Type B pancreatic cell (in vitro differentiated cells): ENCODE measurements at regions not wholly inside any gene's neighbourhood (a gene's known extent, or its start where the extent isn't known, plus 50 kb on each side); places are given as distances from the start of the nearest gene placed in this dataset.

Source experiments
- DNase-seq: peaks from one replicate; pipeline ENCODE4 v3.0.0; 2021; ENCODE audit warnings: mixed read lengths; ENCODE audit not compliant: unreplicated experiment; ENCODE audit errors: extremely low spot score
- H3K27ac Mint-ChIP-seq: 2 replicates; pipeline ENCODE4 v1.8.0; 2021; ENCODE audit warnings: mild to moderate bottlenecking, mixed read lengths
- H3K27me3 Mint-ChIP-seq: 2 replicates; pipeline ENCODE4 v1.8.0; 2021; ENCODE audit warnings: mixed read lengths
- H3K36me3 Mint-ChIP-seq: 2 replicates; pipeline ENCODE4 v1.8.0; 2021; ENCODE audit warnings: mixed read lengths
- H3K4me1 Mint-ChIP-seq: one replicate; pipeline ENCODE4 v1.8.0; 2021; ENCODE audit warnings: mixed read lengths; ENCODE audit not compliant: unreplicated experiment
- H3K4me3 Mint-ChIP-seq: 2 replicates; pipeline ENCODE4 v1.8.0; 2021; ENCODE audit warnings: mild to moderate bottlenecking, mixed read lengths
- H3K9me3 Mint-ChIP-seq: 2 replicates; pipeline ENCODE4 v1.8.0; 2021; ENCODE audit warnings: mixed read lengths
- TF ChIP-seq, protein P1 (sequence below): fragments of 200-600 bp; sonication (generic); conservative IDR thresholded peaks from 2 replicates; pipeline ENCODE4 v1.5.0; 2021; ENCODE audit warnings: antibody characterized with exemption, mild to moderate bottlenecking

DNA sequence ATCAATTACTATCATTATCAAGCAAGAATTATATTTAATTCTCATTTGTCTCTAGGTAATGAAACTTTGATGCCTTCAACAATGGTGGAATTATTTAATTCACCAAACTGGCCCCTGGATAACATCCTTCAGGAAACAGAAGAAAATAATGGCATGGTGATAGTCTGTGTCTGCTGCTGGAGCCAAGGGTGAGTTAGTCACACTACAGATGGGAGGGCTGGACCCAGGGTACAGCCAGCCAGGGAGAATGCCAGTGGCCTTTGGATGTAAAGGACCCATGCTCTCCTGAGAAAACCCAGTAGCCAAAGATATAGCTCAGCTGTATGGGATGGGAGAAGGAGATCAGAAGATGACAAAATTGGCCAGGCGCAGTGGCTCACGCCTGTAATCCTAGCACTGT, 60.0 kb upstream of the CNKSR3 start:
- no peak for DNase-seq
- TF ChIP-seq, protein P1, sequence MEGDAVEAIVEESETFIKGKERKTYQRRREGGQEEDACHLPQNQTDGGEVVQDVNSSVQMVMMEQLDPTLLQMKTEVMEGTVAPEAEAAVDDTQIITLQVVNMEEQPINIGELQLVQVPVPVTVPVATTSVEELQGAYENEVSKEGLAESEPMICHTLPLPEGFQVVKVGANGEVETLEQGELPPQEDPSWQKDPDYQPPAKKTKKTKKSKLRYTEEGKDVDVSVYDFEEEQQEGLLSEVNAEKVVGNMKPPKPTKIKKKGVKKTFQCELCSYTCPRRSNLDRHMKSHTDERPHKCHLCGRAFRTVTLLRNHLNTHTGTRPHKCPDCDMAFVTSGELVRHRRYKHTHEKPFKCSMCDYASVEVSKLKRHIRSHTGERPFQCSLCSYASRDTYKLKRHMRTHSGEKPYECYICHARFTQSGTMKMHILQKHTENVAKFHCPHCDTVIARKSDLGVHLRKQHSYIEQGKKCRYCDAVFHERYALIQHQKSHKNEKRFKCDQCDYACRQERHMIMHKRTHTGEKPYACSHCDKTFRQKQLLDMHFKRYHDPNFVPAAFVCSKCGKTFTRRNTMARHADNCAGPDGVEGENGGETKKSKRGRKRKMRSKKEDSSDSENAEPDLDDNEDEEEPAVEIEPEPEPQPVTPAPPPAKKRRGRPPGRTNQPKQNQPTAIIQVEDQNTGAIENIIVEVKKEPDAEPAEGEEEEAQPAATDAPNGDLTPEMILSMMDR = no peak
- H3K4me3 Mint-ChIP-seq = no peak overlapping the region
- H3K4me1 Mint-ChIP-seq = peaks cover 9% of the 10 kb centered on the region
- H3K27me3 Mint-ChIP-seq = no peaks in the 10 kb centered on the region
- H3K36me3 Mint-ChIP-seq = no peaks in the 10 kb centered on the region
- H3K27ac Mint-ChIP-seq = no peak overlapping the region
- H3K9me3 Mint-ChIP-seq = no peaks in the 10 kb centered on the region

DNA sequence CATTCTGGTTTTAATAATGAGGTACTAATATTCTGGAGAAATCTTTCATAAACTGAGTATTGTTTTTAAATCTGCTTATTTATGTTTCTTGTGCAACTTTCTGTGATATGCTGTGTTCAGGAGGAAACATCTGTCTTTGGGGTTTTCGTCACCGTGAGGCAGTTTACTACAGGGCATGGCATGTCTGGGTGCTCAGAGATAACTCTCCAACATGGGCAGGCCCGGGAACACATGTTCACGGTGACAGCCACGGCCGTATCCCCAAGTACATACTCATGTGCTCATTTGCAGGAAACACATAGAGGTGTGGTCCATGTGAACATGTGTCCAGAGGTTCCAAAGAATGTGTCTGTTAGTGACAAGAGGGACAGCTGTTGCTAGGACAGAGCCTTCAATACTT, 62.1 kb upstream of the CNKSR3 start:
- Mint-ChIP-seq H3K4me3 (no peak overlapping the region), H3K27me3 (no peaks in the 10 kb centered on the region), H3K9me3 (no peaks in the 10 kb centered on the region), H3K36me3 (no peaks in the 10 kb centered on the region), H3K4me1 (peaks cover 9% of the 10 kb centered on the region), H3K27ac (no peak overlapping the region)
- DNase-seq = no peak
- TF ChIP-seq, protein P1 = no peak

DNA sequence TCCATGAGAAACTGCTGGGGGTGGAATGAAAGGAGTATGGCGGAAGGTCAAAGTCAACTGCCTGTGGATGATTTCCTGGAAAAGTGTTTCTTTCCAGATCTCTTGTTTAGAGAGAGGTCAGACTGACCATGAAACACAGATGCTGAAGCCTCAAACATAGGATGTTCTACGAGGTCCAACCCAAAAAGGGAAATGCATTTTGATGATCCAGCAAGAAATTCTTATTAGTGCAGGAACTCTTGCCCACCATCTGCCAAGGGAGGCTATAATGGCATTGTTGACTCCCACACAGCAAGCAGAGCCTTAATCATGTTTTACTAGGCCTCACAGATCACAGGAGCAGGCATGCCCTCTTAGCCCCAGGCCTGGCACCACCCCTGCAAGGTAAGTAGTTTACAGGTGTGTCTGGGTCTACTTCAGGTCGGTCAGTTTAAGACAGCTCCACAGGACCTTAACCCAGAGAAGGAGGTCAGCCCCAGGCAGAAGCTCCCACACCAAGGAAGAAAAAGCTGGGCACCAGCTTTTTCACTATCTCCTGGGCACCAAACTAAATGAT, 67.6 kb upstream of the CNKSR3 start:
- no peaks in the 10 kb centered on the region for H3K36me3 Mint-ChIP-seq
- DNase-seq = no peak
- H3K9me3 Mint-ChIP-seq = peaks cover 7% of the 10 kb centered on the region
- no peaks in the 10 kb centered on the region for H3K27me3 Mint-ChIP-seq
- TF ChIP-seq, protein P1 = no peak
- H3K4me1 Mint-ChIP-seq = no peaks in the 10 kb centered on the region
- H3K4me3 Mint-ChIP-seq = no peak overlapping the region
- H3K27ac Mint-ChIP-seq = no peak overlapping the region

DNA sequence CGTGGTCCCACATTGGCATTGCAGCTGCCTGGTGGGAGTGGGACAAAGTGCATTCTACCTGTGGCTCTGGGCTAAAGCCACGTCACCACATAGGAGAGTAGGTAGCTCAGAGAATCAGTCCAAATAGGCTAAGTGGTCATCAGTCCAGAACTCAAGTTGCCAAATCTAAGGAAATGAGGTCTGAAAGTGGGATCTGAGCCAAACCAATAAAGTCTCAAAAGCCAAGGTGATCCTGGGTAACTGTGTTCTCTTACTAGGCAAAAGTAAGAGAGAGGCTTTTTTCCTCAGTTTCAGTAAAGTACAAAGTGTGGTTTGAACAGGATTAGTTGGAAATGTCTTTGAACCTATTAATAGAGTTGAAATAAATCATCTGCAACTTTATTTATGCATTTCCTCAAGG, 68.6 kb upstream of the CNKSR3 start:
- Mint-ChIP-seq H3K27me3 (no peaks in the 10 kb centered on the region), H3K27ac (no peak overlapping the region), H3K36me3 (no peaks in the 10 kb centered on the region), H3K9me3 (peaks cover 7% of the 10 kb centered on the region), H3K4me3 (no peak overlapping the region), H3K4me1 (no peaks in the 10 kb centered on the region)
- TF ChIP-seq, protein P1 = no peak
- no peak for DNase-seq

DNA sequence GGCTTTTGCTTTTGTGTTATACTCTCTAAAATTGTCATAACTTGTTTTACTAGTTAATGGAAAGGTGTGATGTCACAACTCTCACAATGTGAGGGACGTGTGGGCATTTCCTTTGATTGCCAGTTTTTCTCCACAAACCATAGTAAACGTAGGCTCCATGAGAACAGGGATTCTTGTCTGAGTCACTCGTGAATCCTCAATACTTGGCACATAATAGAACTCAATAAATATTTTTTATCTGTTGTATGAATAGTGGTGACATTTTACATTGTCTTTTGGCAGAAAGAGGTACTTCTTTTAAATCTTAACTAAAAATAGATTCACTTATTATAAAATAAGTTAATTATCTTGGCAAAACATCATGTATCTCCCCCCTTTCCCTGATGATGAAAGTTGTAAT, 69.0 kb upstream of the CNKSR3 start:
- DNase-seq = no peak
- TF ChIP-seq, protein P1 = no peak
- H3K9me3 Mint-ChIP-seq = peaks cover 7% of the 10 kb centered on the region
- H3K36me3 Mint-ChIP-seq = no peaks in the 10 kb centered on the region
- H3K4me3 Mint-ChIP-seq = no peak overlapping the region
- no peaks in the 10 kb centered on the region for H3K27me3 Mint-ChIP-seq
- H3K4me1 Mint-ChIP-seq = no peaks in the 10 kb centered on the region
- H3K27ac Mint-ChIP-seq = no peak overlapping the region
